BE2C (cell line): ENCODE measurements at regions not wholly inside any gene's neighbourhood (a gene's known extent, or its start where the extent isn't known, plus 50 kb on each side); places are given as distances from the start of the nearest gene placed in this dataset.

Experiments
- DNase-seq: peaks from one replicate; pipeline ENCODE4 v3.0.0-alpha.2; 2020
- H3K27me3 ChIP-seq: fragments of 250-450 bp; sonication (Bioruptor Pico); 2 replicates; pipeline ENCODE4 v1.5.1; 2020; ENCODE audit warnings: mild to moderate bottlenecking
- H3K36me3 ChIP-seq: fragments of 250-450 bp; sonication (Bioruptor Pico); 2 replicates; pipeline ENCODE4 v1.5.1; 2020; ENCODE audit warnings: mild to moderate bottlenecking
- H3K4me1 ChIP-seq: fragments of 250-450 bp; sonication (Bioruptor Pico); 2 replicates; pipeline ENCODE4 v1.5.1; 2020
- H3K4me3 ChIP-seq: 2 replicates; pipeline ENCODE4 v1.5.1; 2011; ENCODE audit warnings: low read depth, low read length
- H3K9me3 ChIP-seq: fragments of 250-450 bp; sonication (Bioruptor Pico); 2 replicates; pipeline ENCODE4 v1.5.1; 2020
- TF ChIP-seq, protein P1 (sequence below): IDR thresholded peaks from 2 replicates; pipeline ENCODE4 v1.5.1; 2012; ENCODE audit warnings: mild to moderate bottlenecking, low read depth, low read length

- DNase-seq, result no peak
- H3K27me3 ChIP-seq, result no peaks in the 10 kb centered on the region
- peaks cover 14% of the 10 kb centered on the region for H3K36me3 ChIP-seq
- no peaks in the 10 kb centered on the region for H3K9me3 ChIP-seq
- H3K4me3 ChIP-seq, result no peak overlapping the region
- TF ChIP-seq, protein P1, sequence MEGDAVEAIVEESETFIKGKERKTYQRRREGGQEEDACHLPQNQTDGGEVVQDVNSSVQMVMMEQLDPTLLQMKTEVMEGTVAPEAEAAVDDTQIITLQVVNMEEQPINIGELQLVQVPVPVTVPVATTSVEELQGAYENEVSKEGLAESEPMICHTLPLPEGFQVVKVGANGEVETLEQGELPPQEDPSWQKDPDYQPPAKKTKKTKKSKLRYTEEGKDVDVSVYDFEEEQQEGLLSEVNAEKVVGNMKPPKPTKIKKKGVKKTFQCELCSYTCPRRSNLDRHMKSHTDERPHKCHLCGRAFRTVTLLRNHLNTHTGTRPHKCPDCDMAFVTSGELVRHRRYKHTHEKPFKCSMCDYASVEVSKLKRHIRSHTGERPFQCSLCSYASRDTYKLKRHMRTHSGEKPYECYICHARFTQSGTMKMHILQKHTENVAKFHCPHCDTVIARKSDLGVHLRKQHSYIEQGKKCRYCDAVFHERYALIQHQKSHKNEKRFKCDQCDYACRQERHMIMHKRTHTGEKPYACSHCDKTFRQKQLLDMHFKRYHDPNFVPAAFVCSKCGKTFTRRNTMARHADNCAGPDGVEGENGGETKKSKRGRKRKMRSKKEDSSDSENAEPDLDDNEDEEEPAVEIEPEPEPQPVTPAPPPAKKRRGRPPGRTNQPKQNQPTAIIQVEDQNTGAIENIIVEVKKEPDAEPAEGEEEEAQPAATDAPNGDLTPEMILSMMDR, result no peak
- peaks cover 13% of the 10 kb centered on the region for H3K4me1 ChIP-seq
Observed at GRCh38 chr12:124435806-124436345, 131.5 kb downstream of the NCOR2 start.

GRCh38 chr12:124434951-124435805, 132.2 kb downstream of the NCOR2 start:
- TF ChIP-seq, protein P1, result no peak
- H3K36me3 ChIP-seq, result peaks cover 21% of the 10 kb centered on the region
- H3K27me3 ChIP-seq, result no peaks in the 10 kb centered on the region
- DNase-seq, result no peak
- no peaks in the 10 kb centered on the region for H3K9me3 ChIP-seq
- H3K4me1 ChIP-seq, result peaks cover 13% of the 10 kb centered on the region
- H3K4me3 ChIP-seq, result no peak overlapping the region

- Histone ChIP-seq H3K9me3 (no peaks in the 10 kb centered on the region), H3K36me3 (peaks cover 30% of the 10 kb centered on the region), H3K4me1 (peaks cover 13% of the 10 kb centered on the region), H3K4me3 (no peak overlapping the region), H3K27me3 (no peaks in the 10 kb centered on the region)
- TF ChIP-seq, protein P1, result no peak
- DNase-seq, result no peak
Observed at GRCh38 chr12:124434354-124434753, 133.1 kb downstream of the NCOR2 start.

GRCh38 chr12:124433879-124434278, 133.5 kb downstream of the NCOR2 start:
- Histone ChIP-seq H3K9me3 (no peaks in the 10 kb centered on the region), H3K36me3 (peaks cover 34% of the 10 kb centered on the region), H3K4me3 (no peak overlapping the region), H3K4me1 (peaks cover 18% of the 10 kb centered on the region), H3K27me3 (no peaks in the 10 kb centered on the region)
- TF ChIP-seq, protein P1, result no peak
- DNase-seq, result no peak

- no peak overlapping the region for H3K4me3 ChIP-seq
Observed at GRCh38 chr12:124433147-124433874, 134.1 kb downstream of the NCOR2 start.

More at GRCh38 chr12:124433147-124433874, 134.1 kb downstream of the NCOR2 start:
- no peaks in the 10 kb centered on the region for H3K9me3 ChIP-seq
- no peaks in the 10 kb centered on the region for H3K27me3 ChIP-seq
- TF ChIP-seq, protein P1, result no peak
- peaks cover 35% of the 10 kb centered on the region for H3K36me3 ChIP-seq
- peak; percentile 61 for DNase-seq
- peaks cover 22% of the 10 kb centered on the region for H3K4me1 ChIP-seq
